ENCODE measurements at regions not wholly inside any gene's neighbourhood (a gene's known extent, or its start where the extent isn't known, plus 50 kb on each side); places are given as distances from the start of the nearest gene placed in this dataset.
"Not testable (repeated sequence)": the region's sequence is repeated elsewhere in the genome, so short reads cannot be mapped to it uniquely, and the experiment has no call there.

DNA sequence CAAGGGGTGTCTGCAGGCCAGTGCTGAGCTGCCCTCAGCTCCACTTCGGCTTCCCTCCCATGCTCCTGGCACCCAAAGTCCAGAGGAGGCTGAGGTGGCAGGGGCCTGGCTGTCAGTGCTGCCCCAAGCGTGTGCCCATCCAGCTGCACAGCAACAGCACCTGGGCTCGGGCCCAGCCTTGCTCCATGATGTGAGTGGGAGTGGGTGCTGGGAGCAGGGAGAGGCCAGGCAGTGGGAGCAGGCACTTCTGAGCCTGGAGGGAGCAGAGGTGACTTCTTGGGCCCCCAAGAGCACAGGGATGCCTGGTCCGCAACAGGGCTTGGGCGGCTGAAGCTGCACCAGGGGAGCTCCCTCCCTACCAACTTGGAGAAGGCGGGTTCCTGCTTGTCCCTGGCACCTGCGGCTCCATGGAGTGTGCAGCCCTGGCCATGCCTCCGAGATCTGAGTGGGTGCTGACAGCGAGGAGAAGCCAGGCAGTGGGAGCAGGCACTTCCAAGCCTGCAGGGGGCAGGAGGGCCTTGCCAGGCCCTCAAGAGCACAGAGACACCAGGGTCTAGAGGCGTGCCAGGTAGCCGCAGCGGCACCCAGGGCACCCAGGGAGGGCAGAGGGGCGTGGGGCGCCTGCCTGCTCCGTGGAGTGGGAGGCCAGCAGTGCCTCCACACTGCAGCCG is 366.7 kb upstream of the SGO1 start:
- DNase-seq: no peak

DNA sequence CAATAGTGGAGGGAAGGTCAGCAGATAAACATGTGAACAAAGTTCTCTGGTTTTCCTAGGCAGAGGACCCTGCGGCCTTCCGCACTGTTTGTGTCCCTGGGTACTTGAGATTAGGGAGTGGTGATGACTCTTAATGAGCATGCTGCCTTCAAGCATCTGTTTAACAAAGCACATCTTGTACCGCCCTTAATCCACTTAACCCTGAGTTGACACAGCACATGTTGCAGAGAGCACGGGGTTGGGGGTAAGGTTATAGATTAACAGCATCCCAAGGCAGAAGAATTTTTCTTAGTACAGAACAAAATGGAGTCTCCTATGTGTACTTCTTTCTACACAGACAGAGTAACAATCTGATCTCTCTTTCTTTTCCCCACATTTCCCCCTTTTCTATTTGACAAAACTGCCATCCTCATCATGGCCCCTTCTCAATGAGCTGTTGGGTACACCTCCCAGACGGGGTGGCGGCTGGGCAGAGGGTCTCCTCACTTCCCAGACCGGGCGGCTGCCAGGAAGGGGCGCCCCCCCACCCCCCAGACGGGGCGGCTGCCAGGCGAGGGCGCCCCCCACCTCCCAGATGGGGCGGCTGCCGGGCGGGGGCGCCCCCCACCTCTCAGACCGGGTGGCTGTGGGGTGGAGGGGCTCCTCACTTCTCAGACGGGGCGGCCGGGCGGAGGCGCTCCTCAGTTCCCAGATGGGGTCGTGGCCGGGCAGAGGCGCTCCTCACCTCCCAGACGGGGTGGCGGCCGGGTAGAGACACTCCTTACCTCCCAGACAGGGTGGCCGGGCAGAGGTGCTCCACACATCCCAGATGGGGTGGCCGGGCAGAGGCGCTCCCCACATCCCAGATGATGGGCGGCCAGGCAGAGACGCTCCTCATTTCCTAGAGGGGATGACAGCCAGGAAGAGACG is 361.6 kb upstream of the SGO1 start:
- not testable (repeated sequence) for DNase-seq

DNA sequence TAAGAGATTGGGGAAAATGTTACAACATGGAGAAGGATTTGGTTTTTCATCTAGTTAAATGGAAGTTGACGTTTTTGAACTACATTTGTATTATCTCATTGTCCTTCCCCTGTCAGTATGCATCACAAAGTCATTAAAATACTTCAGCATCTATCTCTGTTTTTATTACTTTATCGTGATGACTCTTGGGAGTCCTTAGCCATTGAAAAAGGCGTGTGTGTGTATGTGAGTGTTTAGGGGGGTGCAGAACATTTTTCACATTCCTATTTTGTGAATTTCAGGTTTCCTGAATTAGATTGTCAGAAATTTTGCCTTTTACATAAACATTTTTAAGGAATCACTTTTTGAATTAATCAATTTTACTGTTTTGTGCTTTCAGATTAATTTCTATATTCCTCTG is 360.6 kb upstream of the SGO1 start:
- no peak for DNase-seq

DNA sequence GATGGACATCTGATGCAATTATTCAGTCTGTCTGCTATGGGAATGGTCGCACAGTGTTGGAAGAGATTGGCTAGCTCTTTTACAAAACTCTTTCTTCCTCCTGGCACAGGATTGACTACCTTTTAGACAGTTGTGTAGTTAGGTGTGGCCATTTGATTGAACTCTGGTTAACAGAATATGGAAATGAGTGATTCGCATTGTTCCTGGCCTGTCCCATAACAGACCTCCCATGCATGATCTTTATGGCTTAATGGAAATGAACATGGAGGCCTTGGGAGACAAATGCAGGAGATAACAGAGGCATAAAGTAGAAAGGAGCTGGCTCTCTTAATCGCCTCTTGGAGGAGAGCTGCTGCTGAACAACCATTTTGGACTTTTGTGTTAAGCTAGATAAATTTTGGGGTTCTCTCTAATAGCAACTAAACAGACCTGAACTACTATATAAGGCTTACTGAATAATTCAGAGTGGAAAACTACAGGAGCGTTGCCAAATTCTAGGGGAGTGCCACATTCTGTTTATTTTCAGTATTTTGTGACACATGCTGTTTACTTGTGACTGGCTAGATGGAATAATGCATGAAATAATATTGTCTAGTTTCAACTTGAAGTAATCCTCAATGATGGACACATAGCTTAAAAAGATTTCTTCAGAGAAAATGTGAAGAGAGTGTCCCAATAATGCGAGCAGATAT is 357.7 kb upstream of the SGO1 start:
- DNase-seq: no peak

DNA sequence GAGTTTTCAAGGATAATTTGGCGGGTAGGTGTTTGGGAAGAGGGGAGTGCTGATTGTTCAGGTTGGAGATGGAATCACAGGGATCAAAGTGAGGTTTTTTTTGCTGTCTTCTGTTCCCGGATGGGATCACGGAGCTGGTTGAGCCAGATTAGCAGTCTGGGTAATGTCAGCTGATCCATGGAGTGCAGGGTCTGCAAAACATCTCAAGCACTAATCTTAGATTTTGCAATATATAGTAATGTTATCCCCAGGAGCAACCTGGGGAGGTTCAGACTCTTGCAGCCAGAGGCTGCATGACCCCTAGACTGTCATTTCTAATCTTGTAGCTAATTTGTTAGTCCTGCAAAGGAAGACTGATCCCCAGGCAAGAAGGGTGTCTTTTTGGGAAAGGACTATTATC is 354.1 kb upstream of the SGO1 start:
- no peak for DNase-seq

DNA sequence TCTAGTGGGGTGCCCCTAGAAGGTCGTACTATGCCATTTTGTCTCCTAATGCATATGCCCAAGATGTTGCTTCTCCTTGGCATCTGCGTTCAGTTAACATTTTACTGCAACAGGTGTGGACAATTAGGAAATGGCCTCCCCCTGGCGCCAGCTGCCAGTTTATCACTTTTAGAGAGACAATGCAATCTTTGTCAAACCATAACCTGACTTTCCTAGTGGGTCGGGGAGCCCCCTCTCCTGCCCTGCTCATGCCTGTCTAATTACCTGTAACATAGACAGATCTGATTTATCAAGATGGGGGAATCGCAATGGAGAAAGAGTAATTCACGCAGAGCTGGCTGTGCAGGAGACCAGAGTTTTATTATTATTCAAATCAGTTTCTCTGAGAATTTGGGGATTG is 353.7 kb upstream of the SGO1 start:
- DNase-seq: no peak

DNA sequence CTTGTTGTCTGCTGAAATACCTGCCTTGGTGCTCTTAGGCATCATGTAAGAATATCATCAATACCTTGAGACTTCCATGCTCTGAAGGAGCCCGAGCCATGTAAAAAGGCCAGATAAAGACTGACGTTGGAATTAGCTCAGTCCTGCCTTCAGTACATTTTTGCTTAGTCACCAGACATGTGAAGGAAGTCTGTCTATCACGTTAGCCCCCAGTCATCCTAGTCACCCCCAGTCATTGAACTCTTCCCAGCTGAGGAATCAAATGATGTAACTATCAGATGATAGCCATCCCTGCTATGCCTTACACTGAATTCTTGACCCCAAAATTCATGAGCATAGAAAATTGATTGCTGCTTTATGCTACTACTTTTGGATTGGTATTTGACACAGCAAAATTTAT is 351.2 kb upstream of the SGO1 start:
- DNase-seq: no peak

DNA sequence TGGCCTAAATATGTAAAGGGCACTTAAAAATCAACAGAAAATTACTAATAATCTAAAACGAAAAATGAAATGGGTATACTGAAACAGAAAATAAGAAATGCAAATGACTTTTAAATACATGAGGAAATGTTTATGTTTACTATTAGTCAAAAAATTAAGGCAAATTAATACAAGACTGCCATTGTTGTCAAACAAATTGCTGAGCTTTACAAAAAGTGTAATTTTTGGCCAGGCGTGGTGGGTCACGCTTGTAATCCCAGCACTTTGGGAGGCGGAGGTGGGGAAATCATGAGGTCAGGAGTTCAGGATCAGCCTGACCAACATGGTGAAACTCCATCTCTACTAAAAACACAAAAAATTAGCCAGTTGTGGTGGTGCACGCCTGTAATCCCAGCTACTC is 343.9 kb upstream of the SGO1 start:
- no peak for DNase-seq

DNA sequence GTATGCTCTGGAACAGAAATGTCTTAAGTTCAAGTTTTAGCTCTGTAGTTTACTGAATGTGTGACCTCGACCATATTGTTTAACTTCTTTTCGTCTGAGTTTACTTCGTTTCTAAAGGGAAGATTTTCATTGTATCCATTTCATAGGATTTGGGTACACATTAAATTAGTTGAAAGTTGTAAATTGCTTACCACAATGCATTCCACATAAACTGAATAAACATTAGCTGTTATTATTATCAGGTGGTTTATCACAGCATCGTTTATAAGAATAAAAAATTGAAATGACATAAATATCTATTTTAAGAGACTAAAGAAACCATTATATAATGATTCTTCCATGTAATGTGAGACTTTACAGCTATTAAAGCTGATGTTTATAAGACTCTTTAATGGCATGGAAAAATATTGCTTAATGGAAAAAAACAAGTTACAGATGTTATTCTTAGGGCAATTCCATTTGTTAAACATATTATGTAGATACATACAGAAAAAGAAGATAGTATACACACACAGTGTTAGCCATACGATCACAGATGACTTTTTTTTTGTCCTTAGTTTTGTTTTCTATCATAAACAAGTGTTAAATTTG is 342.3 kb upstream of the SGO1 start:
- DNase-seq: peak in 1 of 2 donors; percentile 24

DNA sequence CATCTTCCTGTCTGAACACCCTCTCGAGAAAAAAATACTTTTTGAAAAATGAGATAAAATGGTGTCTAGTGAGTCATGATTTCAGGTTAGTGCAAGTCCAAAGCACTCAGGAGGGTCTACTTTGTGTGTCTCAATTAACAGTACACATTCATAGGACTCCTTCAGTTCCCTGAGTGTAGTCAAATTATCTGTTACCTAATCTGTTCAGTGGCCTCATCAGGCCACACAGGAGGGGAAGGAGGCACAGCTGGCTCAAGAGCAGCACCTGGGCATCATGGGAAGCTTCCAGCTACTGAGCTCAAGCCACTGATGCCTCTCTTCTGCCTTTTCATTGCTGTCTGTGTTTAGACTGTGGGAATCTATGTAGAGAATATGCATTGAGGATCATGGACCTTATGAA is 341.4 kb upstream of the SGO1 start:
- no peak for DNase-seq

DNA sequence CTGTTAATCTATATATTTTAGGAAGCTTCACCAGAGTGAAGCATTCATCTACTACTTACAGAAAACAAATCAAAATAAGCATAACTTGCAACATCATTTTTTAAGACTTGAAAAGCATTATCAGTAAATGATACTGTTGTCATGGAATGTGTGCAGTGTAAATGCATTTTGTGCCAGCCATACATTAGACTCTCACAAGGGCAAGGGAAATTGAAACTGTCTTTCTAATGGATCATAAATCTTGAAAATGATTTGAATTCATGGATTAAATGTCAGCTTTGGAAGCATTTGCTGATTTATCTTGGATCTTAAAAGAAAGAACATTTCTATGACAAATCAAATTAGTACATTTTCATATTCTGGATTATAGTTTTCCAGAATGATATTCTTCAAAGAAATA is 338.3 kb upstream of the SGO1 start:
- no peak for DNase-seq

DNA sequence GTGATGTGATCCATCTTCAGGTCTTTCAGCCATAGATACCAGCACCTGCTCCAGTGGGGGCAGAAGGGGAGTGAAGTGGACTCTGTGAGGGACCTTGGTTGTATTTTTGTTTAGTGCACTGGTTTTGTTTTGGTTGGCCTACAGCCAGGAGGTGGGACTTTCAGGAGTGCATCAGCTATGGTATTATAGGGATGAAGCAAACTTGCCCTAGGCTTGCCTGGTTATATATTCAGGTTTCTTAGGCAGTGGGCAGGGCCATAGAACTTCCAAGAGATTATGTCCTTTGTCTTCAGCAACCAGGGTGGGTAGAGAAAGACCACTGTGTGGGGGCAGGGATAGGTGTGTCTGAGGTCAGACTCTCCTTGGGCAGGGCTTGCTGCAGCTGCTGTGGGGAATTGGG is 337.3 kb upstream of the SGO1 start:
- no peak for DNase-seq

DNA sequence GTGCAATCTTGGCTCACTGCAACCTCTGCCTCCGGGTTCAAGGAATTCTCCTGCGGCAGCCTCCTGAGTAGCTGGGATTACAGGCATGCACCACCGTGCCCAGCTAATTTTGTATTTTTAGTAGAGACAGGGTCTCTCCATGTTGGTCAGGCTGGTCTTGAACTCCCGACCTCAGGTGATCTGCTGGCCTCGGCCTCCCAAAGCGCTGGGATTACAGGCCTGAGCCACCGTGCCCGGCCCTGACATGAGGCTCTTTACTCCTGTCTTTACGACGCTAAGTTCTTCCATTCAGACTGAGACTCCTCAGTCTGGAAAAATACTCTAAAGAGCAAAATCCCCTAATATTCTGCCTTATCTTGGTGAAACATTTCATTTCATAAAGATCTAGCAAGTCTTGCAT is 331.3 kb upstream of the SGO1 start:
- not testable (repeated sequence) for DNase-seq

DNA sequence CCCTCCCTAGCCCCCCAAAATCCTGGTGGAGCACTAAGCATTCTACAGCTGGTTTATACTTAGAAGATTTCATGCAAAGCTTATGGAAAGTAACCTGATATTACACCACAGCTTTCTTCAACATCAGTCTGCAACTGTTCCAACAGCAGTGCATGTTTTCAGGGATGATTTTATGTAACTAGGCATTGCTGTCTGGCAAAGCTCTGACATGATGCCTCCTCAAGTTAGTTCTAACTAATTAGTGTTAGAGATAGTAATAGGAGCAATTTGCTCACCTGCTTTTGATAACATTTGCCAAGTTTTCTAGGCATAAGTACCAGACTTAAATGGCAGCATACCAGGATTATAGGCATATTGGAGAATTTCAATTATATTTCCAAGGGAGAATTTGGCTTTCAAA is 330.3 kb upstream of the SGO1 start:
- DNase-seq: no peak

DNA sequence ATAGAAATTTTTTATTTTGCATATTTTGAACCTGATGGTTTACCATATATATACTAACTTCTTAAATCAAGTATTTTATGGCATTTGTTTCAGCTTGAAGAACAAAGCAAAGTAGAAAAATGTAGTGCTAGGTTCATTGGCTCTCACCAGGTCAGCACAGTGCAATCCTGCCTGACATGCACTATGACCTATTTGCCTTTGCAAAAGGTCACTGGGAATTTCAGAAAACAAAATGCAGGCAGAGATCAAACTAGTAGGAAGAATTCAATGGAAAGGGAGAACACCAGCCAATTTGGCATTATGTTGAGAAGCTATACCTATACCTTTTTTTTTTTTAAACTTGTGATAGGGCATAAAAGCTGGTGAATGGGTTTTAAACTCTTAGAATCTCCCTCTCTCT is 329.8 kb upstream of the SGO1 start:
- no peak for DNase-seq

DNA sequence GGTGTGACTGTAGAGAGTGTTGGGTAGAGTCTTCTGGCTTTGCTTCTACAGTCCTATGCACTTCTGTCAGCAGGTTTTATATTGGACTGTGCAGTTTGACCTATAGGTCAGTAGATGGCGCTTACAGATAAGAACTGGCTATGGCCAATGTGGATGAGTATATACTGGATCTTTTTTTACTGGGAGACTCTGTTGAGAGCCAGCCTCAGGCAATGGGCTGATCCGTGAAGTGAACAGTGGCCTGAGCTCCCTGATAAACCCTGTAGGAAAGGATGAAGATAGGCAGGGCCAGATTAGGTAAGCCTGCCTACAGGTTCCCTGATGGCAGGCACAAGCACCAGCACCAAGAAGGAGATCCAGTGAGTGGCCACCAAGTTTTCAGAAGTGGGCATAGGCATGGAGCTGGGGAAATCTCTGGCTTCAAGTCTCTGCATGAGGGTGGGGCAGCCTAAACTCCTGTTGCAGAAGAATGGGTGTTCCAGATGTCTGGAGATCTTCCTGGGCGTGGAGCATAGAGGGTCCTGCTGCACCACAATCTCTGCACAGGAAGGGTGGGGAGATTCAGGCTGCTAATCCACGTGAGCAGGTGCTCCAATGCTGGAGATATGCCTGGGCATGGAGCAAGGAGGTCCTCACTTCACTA is 326.0 kb upstream of the SGO1 start:
- DNase-seq: peak in 1 of 2 donors; percentile 32

DNA sequence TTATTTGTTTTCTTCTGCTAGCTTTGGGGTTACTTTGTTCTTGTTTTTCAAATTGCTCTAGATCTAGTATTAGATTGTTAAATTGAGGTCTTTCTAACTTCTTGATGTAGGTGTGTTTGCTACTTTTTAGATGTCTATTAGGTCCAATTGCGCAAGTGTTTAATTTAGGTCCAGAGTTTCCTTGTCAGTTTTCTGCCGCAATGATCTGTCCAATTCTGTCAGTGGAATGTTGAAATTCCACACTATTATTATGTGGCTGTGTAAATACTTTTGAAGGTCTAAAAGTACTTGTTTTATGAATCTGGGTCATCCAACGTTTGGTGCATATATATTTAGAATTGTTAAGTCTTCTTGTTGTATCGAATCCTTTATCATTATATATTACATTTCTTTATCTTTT is 324.4 kb upstream of the SGO1 start:
- DNase-seq: no peak

DNA sequence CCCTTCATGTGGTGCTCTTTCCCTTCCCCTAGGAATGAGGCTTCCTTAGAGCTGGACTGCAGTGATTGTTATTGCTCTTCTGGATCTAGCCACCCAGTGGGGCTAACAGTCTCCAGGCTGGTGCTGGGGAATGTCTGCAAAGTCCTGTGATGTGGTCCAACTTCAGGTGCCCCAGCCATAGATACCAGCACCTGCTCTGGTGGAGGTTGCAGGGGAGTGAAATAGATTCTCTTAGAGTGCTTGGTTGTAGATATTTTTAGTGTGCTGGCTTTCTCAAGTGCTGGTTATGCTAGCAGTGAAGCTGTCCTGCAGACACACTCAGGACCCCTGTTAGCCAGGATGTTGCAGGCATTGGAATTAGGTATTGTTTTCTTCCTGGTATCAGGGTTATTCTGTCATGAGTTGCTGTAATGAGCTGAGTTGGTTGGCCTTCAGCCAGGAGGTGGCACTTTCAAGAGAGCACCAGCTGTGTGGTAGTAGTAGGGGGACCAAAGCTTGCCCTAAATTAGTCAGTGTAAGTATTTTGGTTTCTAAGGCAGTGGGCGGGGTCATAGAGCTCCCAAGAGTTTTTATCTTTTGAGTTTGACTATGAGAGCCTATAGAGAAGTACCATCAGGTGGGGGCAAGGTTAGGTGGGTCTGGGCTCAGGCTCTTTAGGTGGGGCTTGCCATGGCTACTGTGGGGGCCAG is 317.5 kb upstream of the SGO1 start:
- no peak for DNase-seq

DNA sequence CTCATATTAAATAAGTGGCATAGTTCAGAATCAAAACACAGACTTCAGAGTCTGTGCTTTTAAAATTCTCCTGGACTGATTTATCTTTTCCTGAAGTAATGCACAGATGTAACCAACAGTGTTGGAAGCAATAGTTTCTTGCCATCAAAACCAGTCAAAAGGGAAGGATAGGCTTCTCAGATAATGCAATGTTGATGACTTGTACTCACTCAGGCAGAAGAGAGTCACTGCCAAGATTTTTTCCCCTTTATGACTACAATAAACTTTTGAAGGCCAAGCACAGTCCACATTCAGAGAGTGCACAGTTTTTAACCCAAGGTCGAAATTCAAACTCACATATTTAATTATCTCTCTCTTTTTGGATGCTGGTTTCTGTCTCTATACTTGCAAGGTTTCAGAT is 305.0 kb upstream of the SGO1 start:
- no peak for DNase-seq

DNA sequence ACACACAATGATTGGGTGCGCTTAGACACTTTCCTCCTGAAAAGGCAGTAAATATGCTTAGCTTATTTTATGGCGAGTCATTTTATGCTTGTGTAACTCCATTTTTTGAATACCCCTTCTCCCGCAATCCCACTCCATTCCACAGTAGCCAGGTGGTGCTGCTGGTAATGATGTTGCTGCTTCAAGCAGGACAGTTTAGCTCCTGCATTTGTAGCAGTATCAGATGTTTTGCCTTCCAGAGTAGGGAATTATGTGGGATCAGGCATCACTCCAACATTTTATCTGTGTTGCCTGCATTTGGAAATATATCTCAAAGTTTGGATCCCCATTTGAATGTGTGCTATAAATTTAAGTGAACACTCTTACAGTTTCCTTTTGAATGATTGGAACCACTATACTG is 302.1 kb upstream of the SGO1 start:
- no peak for DNase-seq

DNA sequence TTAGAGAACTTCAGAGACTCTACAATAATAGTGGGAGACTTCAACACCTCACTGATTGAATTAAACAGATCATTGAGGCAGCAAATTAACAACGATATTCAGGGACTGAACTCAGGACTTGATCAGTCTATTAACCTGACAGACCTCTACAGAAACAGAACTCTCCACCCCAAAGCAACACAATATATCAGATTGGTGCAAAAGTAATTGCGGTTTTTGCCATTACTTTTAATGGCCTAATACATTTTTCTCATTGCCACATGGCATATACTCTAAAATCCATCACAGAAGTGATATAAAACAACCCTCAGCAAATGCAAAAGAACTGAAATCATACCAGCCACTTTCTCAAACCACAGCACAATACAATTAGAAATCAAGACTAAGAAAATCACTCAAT is 298.1 kb upstream of the SGO1 start:
- no peak for DNase-seq
